PC-9 (cell line): ENCODE measurements at regions not wholly inside any gene's neighbourhood (a gene's known extent, or its start where the extent isn't known, plus 50 kb on each side); places are given as distances from the start of the nearest gene placed in this dataset.

Source experiments
- BruUV-seq: library from RNA; stranded (reverse); fragments of 400-500 nt; replicated peaks from 2 replicates; lab custom pipeline; 2021; lab: Mats Ljungman, UMichigan
- CTCF ChIA-PET: fragments of 300-600 bp; sonication (Branson Sonifier 250); formaldehyde crosslinking; loops from one replicate; lab custom pipeline; 2022; ENCODE audit warnings: antibody characterized with exemption; lab: Charles Lee
- POLR2A ChIA-PET: fragments of 300-600 bp; sonication (Branson Sonifier 250); formaldehyde crosslinking; loops from one replicate; lab custom pipeline; 2022; ENCODE audit warnings: antibody characterized with exemption; ENCODE audit not compliant: unreplicated experiment; lab: Charles Lee
- DNase-seq, 2 experiments: peaks; one replicate each; pipeline versions ENCODE4 v3.0.0 to v3.0.0-alpha.2; 2015 to 2022; ENCODE audit warnings: mixed read lengths in 1 of 2
- H2AFZ ChIP-seq: fragments of 200-600 bp; sonication (generic); 2 replicates; pipeline ENCODE4 v1.8.1; 2017; ENCODE audit warnings: antibody characterized with exemption
- H3F3A ChIP-seq: fragments of 200-600 bp; sonication (generic); 2 replicates; pipeline ENCODE4 v1.8.1; 2017; ENCODE audit warnings: antibody characterized with exemption, mild to moderate bottlenecking, low read depth; ENCODE audit not compliant: insufficient read depth
- H3K27ac ChIP-seq: fragments of 200-600 bp; sonication (generic); 2 replicates; pipeline ENCODE4 v1.6.1; 2016; ENCODE audit warnings: mixed run types
- H3K27me3 ChIP-seq: fragments of 200-600 bp; sonication (generic); 2 replicates; pipeline ENCODE4 v1.6.1; 2016; ENCODE audit warnings: low read depth, mixed run types; ENCODE audit not compliant: insufficient read depth
- H3K36me3 ChIP-seq: fragments of 200-600 bp; sonication (generic); 2 replicates; pipeline ENCODE4 v1.6.1; 2016; ENCODE audit warnings: low read depth, mixed run types
- H3K4me1 ChIP-seq: fragments of 200-600 bp; sonication (generic); replicated peaks from 2 replicates; pipeline ENCODE4 v1.6.1; 2016; ENCODE audit warnings: mixed run types; ENCODE audit not compliant: insufficient read depth
- H3K4me2 ChIP-seq: fragments of 200-600 bp; sonication (generic); 2 replicates; pipeline ENCODE4 v1.6.1; 2017; ENCODE audit warnings: mixed run types
- H3K4me3 ChIP-seq: fragments of 200-600 bp; sonication (generic); 2 replicates; pipeline ENCODE4 v1.6.1; 2016; ENCODE audit warnings: mixed run types
- H3K79me2 ChIP-seq: fragments of 200-600 bp; sonication (generic); 2 replicates; pipeline ENCODE4 v1.6.1; 2017; ENCODE audit warnings: low read depth, mixed run types
- H3K9me2 ChIP-seq: fragments of 200-600 bp; sonication (generic); 2 replicates; pipeline ENCODE4 v1.8.1; 2017; ENCODE audit warnings: mild to moderate bottlenecking; ENCODE audit not compliant: insufficient read depth
- H3K9me3 ChIP-seq: fragments of 200-600 bp; sonication (generic); 2 replicates; pipeline ENCODE4 v1.8.1; 2016; ENCODE audit warnings: low read depth; ENCODE audit not compliant: insufficient read depth
- H4K20me1 ChIP-seq: fragments of 200-600 bp; sonication (generic); 2 replicates; pipeline ENCODE4 v1.8.1; 2017; ENCODE audit not compliant: insufficient read depth
- CTCF ChIP-seq: fragments of 200-600 bp; sonication (generic); conservative IDR thresholded peaks from 2 replicates; pipeline ENCODE4 v1.6.1; 2017; ENCODE audit warnings: mixed run types, antibody characterized with exemption, mild to moderate bottlenecking, moderate library complexity
- EZH2 ChIP-seq: fragments of 200-600 bp; sonication (generic); IDR thresholded peaks from 2 replicates; pipeline ENCODE4 v1.8.0; 2017; ENCODE audit warnings: antibody characterized with exemption, low read depth
- intact Hi-C: fragments of 100-400 bp; cut with micrococcal nuclease; formaldehyde crosslinking; loops from one replicate; pipeline ENCODE4 v1.10.0; 2022; ENCODE audit not compliant: unreplicated experiment

DNA sequence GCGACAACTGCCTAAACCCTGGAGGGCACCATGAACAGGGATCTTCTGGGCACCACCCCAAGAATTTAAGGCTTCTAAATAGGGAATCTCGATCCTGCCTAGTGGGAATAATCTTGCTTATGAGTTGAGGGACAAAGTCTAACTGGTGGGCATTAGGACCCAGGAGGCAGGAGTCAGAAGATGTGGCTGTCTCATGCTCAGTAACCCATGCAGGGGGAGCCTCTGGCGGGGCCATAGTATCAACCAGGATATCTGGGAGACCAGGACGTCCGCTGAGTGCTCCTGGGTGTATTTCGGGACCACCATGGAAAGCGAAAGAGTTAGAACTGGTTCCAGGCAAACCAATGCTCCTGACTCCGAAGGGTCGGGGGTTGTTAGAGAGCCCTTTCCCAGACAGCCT is 356.1 kb downstream of the OTOL1 start:
- DNase-seq: no peak
- Histone ChIP-seq H3K4me2 (no peak overlapping the region), H3K4me3 (no peak overlapping the region), H3K9me3 (no peaks in the 10 kb centered on the region), H3K79me2 (no peaks in the 10 kb centered on the region), H3K27me3 (no peaks in the 10 kb centered on the region), H3K9me2 (no peaks in the 10 kb centered on the region), H4K20me1 (no peaks in the 10 kb centered on the region), H2AFZ (no peak overlapping the region), H3K36me3 (no peaks in the 10 kb centered on the region), H3F3A (no peaks in the 10 kb centered on the region), H3K4me1 (no peaks in the 10 kb centered on the region), H3K27ac (no peak overlapping the region)
- CTCF ChIA-PET: no interaction called here
- TF ChIP-seq EZH2 (no peak), CTCF (no peak)
- no TSS peak for BruUV-seq
- POLR2A ChIA-PET: no interaction called here
- intact Hi-C loops: loop anchor here (2.0 to 5.0 kb wide), 4 partner anchors 292 to 1640 kb away; no protein-coding TSS in a partner anchor

DNA sequence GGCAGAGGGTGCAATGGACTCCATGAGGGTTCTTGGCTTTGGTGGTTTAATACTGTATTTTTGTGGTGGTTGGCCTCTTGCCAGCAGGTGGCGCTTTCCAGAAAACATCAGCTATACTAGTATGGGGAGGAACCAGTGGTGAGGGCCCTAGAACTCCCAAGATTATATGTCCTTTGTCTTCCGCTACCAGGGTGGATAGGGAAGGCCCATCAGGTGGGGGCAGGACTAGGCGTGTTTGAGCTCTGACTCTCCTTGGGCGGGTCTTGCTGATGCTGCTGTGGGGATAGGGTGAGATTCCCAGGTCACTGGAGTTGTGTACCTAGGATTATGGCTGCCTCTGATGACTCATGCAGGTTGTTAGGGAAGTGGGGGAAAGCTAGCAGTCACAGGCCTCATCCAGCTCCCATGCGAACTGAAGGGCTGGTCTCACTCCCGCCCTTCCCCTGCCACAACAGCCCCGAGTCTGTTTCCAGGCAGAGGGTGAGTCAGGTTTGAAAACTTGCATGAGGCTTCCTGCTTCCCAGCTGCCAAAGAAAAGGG is 357.7 kb downstream of the OTOL1 start:
- TF ChIP-seq CTCF (peak; percentile 46), EZH2 (no peak)
- no peaks in the 10 kb centered on the region for H3F3A ChIP-seq
- H2AFZ ChIP-seq: no peak overlapping the region
- no peaks in the 10 kb centered on the region for H3K9me3 ChIP-seq
- H3K79me2 ChIP-seq: no peaks in the 10 kb centered on the region
- no peaks in the 10 kb centered on the region for H3K27me3 ChIP-seq
- peak; percentile 41 to 84 for DNase-seq
- H3K4me3 ChIP-seq: no peak overlapping the region
- H3K36me3 ChIP-seq: no peaks in the 10 kb centered on the region
- ChIA-PET CTCF (interaction anchor here (0.6 kb wide), 1 partner anchor 1100 kb away, joined by 4 read pairs; no protein-coding TSS in a partner anchor), POLR2A (interaction anchor here (0.6 kb wide), 2 partner anchors 33 to 60 kb away, joined by 3 to 5 read pairs; no protein-coding TSS in a partner anchor)
- no peak overlapping the region for H3K27ac ChIP-seq
- no peak overlapping the region for H3K4me2 ChIP-seq
- no peaks in the 10 kb centered on the region for H3K4me1 ChIP-seq
- no peaks in the 10 kb centered on the region for H4K20me1 ChIP-seq
- no TSS peak for BruUV-seq
- intact Hi-C loops: loop anchor here (1.0 to 5.0 kb wide), 4 partner anchors 36 to 1638 kb away; no protein-coding TSS in a partner anchor
- H3K9me2 ChIP-seq: no peaks in the 10 kb centered on the region

DNA sequence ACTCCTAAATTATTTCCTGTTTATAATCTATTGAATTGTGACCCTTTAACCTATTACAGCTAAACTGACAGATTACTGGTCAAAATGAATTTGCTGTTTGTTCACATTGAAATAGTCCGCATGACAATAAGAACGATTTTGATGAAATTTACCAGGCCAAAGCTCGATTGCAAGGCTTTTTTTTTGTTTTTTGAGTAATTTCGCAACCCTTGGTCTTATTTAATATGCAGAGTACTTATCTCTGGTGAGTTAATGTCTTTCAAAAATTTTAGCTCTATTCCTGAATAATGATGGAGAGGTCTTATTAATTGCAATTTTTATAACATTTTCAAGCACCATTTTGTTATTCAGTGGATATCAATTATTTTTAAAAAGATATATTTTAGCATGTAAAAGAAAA is 362.4 kb downstream of the OTOL1 start:
- no peak for DNase-seq
- no peaks in the 10 kb centered on the region for H3K79me2 ChIP-seq
- H3K36me3 ChIP-seq: no peaks in the 10 kb centered on the region
- H3K4me3 ChIP-seq: no peak overlapping the region
- H3K27ac ChIP-seq: no peak overlapping the region
- TF ChIP-seq EZH2: no peak
- TF ChIP-seq CTCF: no peak
- intact Hi-C loops: no loop called here
- no peaks in the 10 kb centered on the region for H3K9me2 ChIP-seq
- no peaks in the 10 kb centered on the region for H4K20me1 ChIP-seq
- H2AFZ ChIP-seq: no peak overlapping the region
- no TSS peak for BruUV-seq
- POLR2A ChIA-PET: no interaction called here
- no peaks in the 10 kb centered on the region for H3K27me3 ChIP-seq
- CTCF ChIA-PET: no interaction called here
- H3K4me1 ChIP-seq: no peaks in the 10 kb centered on the region
- H3K4me2 ChIP-seq: no peak overlapping the region
- no peaks in the 10 kb centered on the region for H3F3A ChIP-seq
- no peaks in the 10 kb centered on the region for H3K9me3 ChIP-seq
